ENCODE measurements at regions not wholly inside any gene's neighbourhood (a gene's known extent, or its start where the extent isn't known, plus 50 kb on each side); places are given as distances from the start of the nearest gene placed in this dataset.

GRCh38 chr3:13174011-13174802 lies 101.0 kb upstream of the IQSEC1 start:
- no peak overlapping the region for H3K4me3 ChIP-seq (ENCODE audit: low read depth, low read length)
- TF ChIP-seq MYC (IDR thresholded peaks at IDR 0.05; ENCODE audit: low read depth, low read length) (no peak), POLR2A (IDR thresholded peaks at IDR 0.05; ENCODE audit: extremely low read depth, insufficient read length) (no peak), MAX (IDR thresholded peaks at IDR 0.05; ENCODE audit: low read depth, low read length) (no peak), CTCF (IDR thresholded peaks at IDR 0.05; ENCODE audit: low read depth, low read length) (no peak)
- no peak for DNase-seq (ENCODE audit: low read depth)

- no peak overlapping the region for H3K4me3 ChIP-seq (ENCODE audit: low read depth, low read length)
- TF ChIP-seq CTCF (IDR thresholded peaks at IDR 0.05; ENCODE audit: low read depth, low read length): no peak
- TF ChIP-seq MAX (IDR thresholded peaks at IDR 0.05; ENCODE audit: low read depth, low read length): no peak
- no peak for TF ChIP-seq POLR2A (IDR thresholded peaks at IDR 0.05; ENCODE audit: extremely low read depth, insufficient read length)
- no peak for TF ChIP-seq MYC (IDR thresholded peaks at IDR 0.05; ENCODE audit: low read depth, low read length)
- no peak for DNase-seq (ENCODE audit: low read depth)
Measured at GRCh38 chr3:13173186-13173585, 100.0 kb upstream of the IQSEC1 start.

GRCh38 chr3:13172644-13173013 lies 99.4 kb upstream of the IQSEC1 start:
- H3K4me3 ChIP-seq (ENCODE audit: low read depth, low read length): no peak overlapping the region
- TF ChIP-seq MAX (IDR thresholded peaks at IDR 0.05; ENCODE audit: low read depth, low read length): no peak
- TF ChIP-seq POLR2A (IDR thresholded peaks at IDR 0.05; ENCODE audit: extremely low read depth, insufficient read length): no peak
- TF ChIP-seq MYC (IDR thresholded peaks at IDR 0.05; ENCODE audit: low read depth, low read length): no peak
- TF ChIP-seq CTCF (IDR thresholded peaks at IDR 0.05; ENCODE audit: low read depth, low read length): no peak
- no peak for DNase-seq (ENCODE audit: low read depth)

- no peak for DNase-seq (ENCODE audit: low read depth)
- no peak overlapping the region for H3K4me3 ChIP-seq (ENCODE audit: low read depth, low read length)
- TF ChIP-seq POLR2A (IDR thresholded peaks at IDR 0.05; ENCODE audit: extremely low read depth, insufficient read length): no peak
- TF ChIP-seq CTCF (IDR thresholded peaks at IDR 0.05; ENCODE audit: low read depth, low read length): no peak
- no peak for TF ChIP-seq MAX (IDR thresholded peaks at IDR 0.05; ENCODE audit: low read depth, low read length)
- no peak for TF ChIP-seq MYC (IDR thresholded peaks at IDR 0.05; ENCODE audit: low read depth, low read length)
Measured at GRCh38 chr3:13171704-13172643, 98.7 kb upstream of the IQSEC1 start.

- H3K4me3 ChIP-seq (ENCODE audit: low read depth, low read length): no peak overlapping the region
- TF ChIP-seq CTCF (IDR thresholded peaks at IDR 0.05; ENCODE audit: low read depth, low read length) (no peak), MYC (IDR thresholded peaks at IDR 0.05; ENCODE audit: low read depth, low read length) (no peak), POLR2A (IDR thresholded peaks at IDR 0.05; ENCODE audit: extremely low read depth, insufficient read length) (no peak), MAX (IDR thresholded peaks at IDR 0.05; ENCODE audit: low read depth, low read length) (no peak)
- no peak for DNase-seq (ENCODE audit: low read depth)
Measured at GRCh38 chr3:13170317-13170716, 97.1 kb upstream of the IQSEC1 start.

Measured in NB4 (cell line).